ENCODE measurements at regions not wholly inside any gene's neighbourhood (a gene's known extent, or its start where the extent isn't known, plus 50 kb on each side); places are given as distances from the start of the nearest gene placed in this dataset.

DNA sequence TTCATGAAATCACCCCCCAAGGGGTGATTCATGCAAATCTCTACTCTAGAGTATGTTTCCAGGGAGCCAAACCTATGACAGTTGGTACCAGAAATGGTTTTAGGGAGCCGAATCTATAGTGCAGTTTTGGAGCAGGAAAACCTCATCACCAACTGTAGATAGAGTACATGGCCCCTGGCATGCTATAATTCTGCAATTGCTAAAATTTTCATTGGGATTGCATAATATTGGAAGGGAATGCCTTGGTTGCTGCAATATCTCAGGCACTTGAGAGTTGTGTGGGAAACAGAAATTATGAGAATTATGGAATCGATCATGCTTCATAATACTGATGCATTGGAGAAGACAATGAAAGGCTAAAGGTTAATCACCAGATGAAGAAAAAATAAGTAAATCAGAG, 148.2 kb upstream of the PLPPR1 start:
- Histone ChIP-seq H3K9me3 (no peaks in the 10 kb centered on the region), H3K4me3 (no peak overlapping the region), H3K36me3 (no peaks in the 10 kb centered on the region), H3K27ac (no peak overlapping the region), H3K27me3 (no peaks in the 10 kb centered on the region), H3K4me1 (no peaks in the 10 kb centered on the region)
- TF ChIP-seq, protein P1, sequence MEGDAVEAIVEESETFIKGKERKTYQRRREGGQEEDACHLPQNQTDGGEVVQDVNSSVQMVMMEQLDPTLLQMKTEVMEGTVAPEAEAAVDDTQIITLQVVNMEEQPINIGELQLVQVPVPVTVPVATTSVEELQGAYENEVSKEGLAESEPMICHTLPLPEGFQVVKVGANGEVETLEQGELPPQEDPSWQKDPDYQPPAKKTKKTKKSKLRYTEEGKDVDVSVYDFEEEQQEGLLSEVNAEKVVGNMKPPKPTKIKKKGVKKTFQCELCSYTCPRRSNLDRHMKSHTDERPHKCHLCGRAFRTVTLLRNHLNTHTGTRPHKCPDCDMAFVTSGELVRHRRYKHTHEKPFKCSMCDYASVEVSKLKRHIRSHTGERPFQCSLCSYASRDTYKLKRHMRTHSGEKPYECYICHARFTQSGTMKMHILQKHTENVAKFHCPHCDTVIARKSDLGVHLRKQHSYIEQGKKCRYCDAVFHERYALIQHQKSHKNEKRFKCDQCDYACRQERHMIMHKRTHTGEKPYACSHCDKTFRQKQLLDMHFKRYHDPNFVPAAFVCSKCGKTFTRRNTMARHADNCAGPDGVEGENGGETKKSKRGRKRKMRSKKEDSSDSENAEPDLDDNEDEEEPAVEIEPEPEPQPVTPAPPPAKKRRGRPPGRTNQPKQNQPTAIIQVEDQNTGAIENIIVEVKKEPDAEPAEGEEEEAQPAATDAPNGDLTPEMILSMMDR (IDR thresholded peaks at IDR 0.05) = no peak
- no peak for DNase-seq
- intact Hi-C loops (cut with DNase I; ENCODE audit: low total_unique reads) = no loop called here

DNA sequence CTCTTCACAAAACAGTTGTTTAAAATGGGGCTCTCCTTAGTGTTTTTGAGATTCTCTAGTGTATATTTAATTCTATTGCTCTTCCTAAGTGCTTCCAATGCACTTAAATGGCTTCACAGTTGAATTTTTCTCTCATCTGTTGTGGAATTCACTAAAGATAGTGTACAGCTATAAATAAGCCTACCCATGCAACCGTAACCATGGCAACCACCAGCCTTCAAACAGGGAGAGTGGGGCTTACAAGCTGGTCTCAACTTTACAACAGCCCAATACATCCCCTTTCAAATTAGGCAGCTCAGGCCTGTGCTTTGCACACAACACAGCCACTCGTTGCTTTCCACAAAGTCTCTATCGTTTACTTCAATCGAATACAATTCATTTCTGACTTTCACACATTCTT, 144.0 kb upstream of the PLPPR1 start:
- intact Hi-C loops (cut with DNase I; ENCODE audit: low total_unique reads) = no loop called here
- no peaks in the 10 kb centered on the region for H3K9me3 ChIP-seq
- H3K4me3 ChIP-seq = no peak overlapping the region
- H3K4me1 ChIP-seq = no peaks in the 10 kb centered on the region
- no peaks in the 10 kb centered on the region for H3K27me3 ChIP-seq
- no peak for DNase-seq
- TF ChIP-seq, protein P1 (IDR thresholded peaks at IDR 0.05) = no peak
- no peaks in the 10 kb centered on the region for H3K36me3 ChIP-seq
- H3K27ac ChIP-seq = no peak overlapping the region

DNA sequence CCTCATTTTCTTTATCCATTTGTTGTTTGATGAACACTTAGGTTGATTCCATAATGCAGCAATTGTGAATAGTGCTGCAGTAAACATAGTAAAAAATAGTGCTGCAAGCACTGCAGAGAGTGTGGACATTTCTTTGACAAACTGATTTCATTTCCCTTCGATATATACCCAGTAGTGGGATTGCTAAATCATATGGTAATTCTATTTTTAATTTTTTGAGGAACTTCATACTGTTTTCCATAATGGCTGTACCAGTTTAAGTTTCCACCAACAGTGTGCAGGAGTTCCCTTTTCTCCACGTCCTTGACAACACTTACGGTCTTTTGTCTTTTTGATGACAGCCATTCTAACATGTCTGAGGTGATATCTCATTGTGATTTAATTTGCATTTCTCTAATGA, 138.2 kb upstream of the PLPPR1 start:
- H3K27ac ChIP-seq = no peak overlapping the region
- H3K4me1 ChIP-seq = no peaks in the 10 kb centered on the region
- H3K9me3 ChIP-seq = no peaks in the 10 kb centered on the region
- no peak overlapping the region for H3K4me3 ChIP-seq
- intact Hi-C loops (cut with DNase I; ENCODE audit: low total_unique reads) = no loop called here
- no peaks in the 10 kb centered on the region for H3K27me3 ChIP-seq
- DNase-seq = no peak
- H3K36me3 ChIP-seq = no peaks in the 10 kb centered on the region
- TF ChIP-seq, protein P1 (IDR thresholded peaks at IDR 0.05) = no peak

GRCh38 chr9:100911273-100911672, 117.3 kb upstream of the PLPPR1 start:
- no peak overlapping the region for H3K27ac ChIP-seq
- H3K4me1 ChIP-seq = no peaks in the 10 kb centered on the region
- no peak overlapping the region for H3K4me3 ChIP-seq
- TF ChIP-seq, protein P1 (IDR thresholded peaks at IDR 0.05) = no peak
- H3K9me3 ChIP-seq = no peaks in the 10 kb centered on the region
- H3K27me3 ChIP-seq = no peaks in the 10 kb centered on the region
- no peaks in the 10 kb centered on the region for H3K36me3 ChIP-seq
- intact Hi-C loops (cut with DNase I; ENCODE audit: low total_unique reads) = no loop called here
- DNase-seq = no peak

GRCh38 chr9:100913257-100913656, 115.3 kb upstream of the PLPPR1 start:
- TF ChIP-seq, protein P1 (IDR thresholded peaks at IDR 0.05) = no peak
- DNase-seq = no peak
- Histone ChIP-seq H3K4me3 (no peak overlapping the region), H3K27ac (no peak overlapping the region), H3K9me3 (no peaks in the 10 kb centered on the region), H3K36me3 (no peaks in the 10 kb centered on the region), H3K27me3 (no peaks in the 10 kb centered on the region), H3K4me1 (no peaks in the 10 kb centered on the region)
- intact Hi-C loops (cut with DNase I; ENCODE audit: low total_unique reads) = no loop called here

GRCh38 chr9:100914266-100914665, 114.3 kb upstream of the PLPPR1 start:
- intact Hi-C loops (cut with DNase I; ENCODE audit: low total_unique reads) = no loop called here
- TF ChIP-seq, protein P1 (IDR thresholded peaks at IDR 0.05) = no peak

More at GRCh38 chr9:100914266-100914665, 114.3 kb upstream of the PLPPR1 start:
- H3K27ac ChIP-seq = no peak overlapping the region
- no peak overlapping the region for H3K4me3 ChIP-seq
- no peaks in the 10 kb centered on the region for H3K9me3 ChIP-seq
- H3K4me1 ChIP-seq = no peaks in the 10 kb centered on the region
- H3K27me3 ChIP-seq = no peaks in the 10 kb centered on the region
- H3K36me3 ChIP-seq = no peaks in the 10 kb centered on the region
- no peak for DNase-seq

Measured in tibial artery (tissue), 4 donors.